H1 (cell line): ENCODE measurements at regions not wholly inside any gene's neighbourhood (a gene's known extent, or its start where the extent isn't known, plus 50 kb on each side); places are given as distances from the start of the nearest gene placed in this dataset.

Experiments
- CTCF ChIA-PET: fragments of 300-600 bp; sonication (Branson Sonifier 250); formaldehyde crosslinking; loops from one replicate; lab custom pipeline; 2021; ENCODE audit not compliant: partially characterized antibody; lab: Charles Lee
- POLR2A ChIA-PET: fragments of 300-600 bp; sonication (Branson Sonifier 250); formaldehyde crosslinking; loops from one replicate; lab custom pipeline; 2021; ENCODE audit warnings: inconsistent platforms; ENCODE audit not compliant: partially characterized antibody; lab: Charles Lee
- DNase-seq, 2 experiments: peaks; one replicate each; pipeline versions ENCODE4 v3.0.0 to v3.0.0-alpha.2; 2010 to 2022; ENCODE audit warnings: low spot score in 2 of 2, low read depth in 1 of 2, mixed read lengths in 1 of 2
- FAIRE-seq: peaks from 2 replicates; lab custom pipeline; 2011; peaks lifted over from hg19 to GRCh38; lab: Jason Lieb, UNC
- H2AFZ ChIP-seq: 2 replicates; pipeline ENCODE4 v1.8.1; 2012; ENCODE audit warnings: low read length, inconsistent platforms
- H2AK5ac ChIP-seq: 2 replicates; pipeline ENCODE4 v1.6.1; 2013; ENCODE audit warnings: low read depth, low read length
- H2BK120ac ChIP-seq: replicated peaks from 2 replicates; pipeline ENCODE3; 2013; ENCODE audit warnings: low read depth, low read length, inconsistent platforms
- H2BK12ac ChIP-seq: 2 replicates; pipeline ENCODE4 v1.6.1; 2013; ENCODE audit warnings: low read depth, low read length
- H2BK15ac ChIP-seq: 2 replicates; pipeline ENCODE4 v1.6.1; 2013; ENCODE audit warnings: low read length
- H2BK20ac ChIP-seq: 2 replicates; pipeline ENCODE4 v1.6.1; 2013; ENCODE audit warnings: low read length
- H2BK5ac ChIP-seq: 2 replicates; pipeline ENCODE4 v1.6.1; 2013; ENCODE audit warnings: low read depth, low read length
- H3K14ac ChIP-seq: 2 replicates; pipeline ENCODE4 v1.6.1; 2013; ENCODE audit warnings: inconsistent platforms; ENCODE audit not compliant: insufficient read length
- H3K18ac ChIP-seq: 2 replicates; pipeline ENCODE4 v1.6.1; 2013; ENCODE audit warnings: low read length; ENCODE audit errors: extremely low read depth
- H3K23ac ChIP-seq: 2 replicates; pipeline ENCODE4 v1.6.1; 2013; ENCODE audit warnings: inconsistent platforms; ENCODE audit not compliant: insufficient read length
- H3K23me2 ChIP-seq: 2 replicates; pipeline ENCODE4 v1.6.1; 2013; ENCODE audit warnings: low read depth, low read length
- H3K27ac ChIP-seq: 2 replicates; pipeline ENCODE4 v1.6.1; 2011; ENCODE audit warnings: low read depth, low read length, inconsistent platforms
- H3K27me3 ChIP-seq, 4 experiments: replicated peaks in 1 of 4; 1 replicate in 1 of 4; 2 replicates in 3 of 4; pipeline versions ENCODE4 v1.6.1 to v1.8.1; 2011 to 2013; ENCODE audit warnings: low read length in 3 of 4, mild to moderate bottlenecking in 3 of 4, inconsistent platforms in 2 of 4, mixed read lengths in 2 of 4, moderate library complexity in 1 of 4; ENCODE audit not compliant: control insufficient read depth in 3 of 4, insufficient read depth in 3 of 4; ENCODE audit errors: extremely low read depth in 1 of 4
- H3K36me3 ChIP-seq, 4 experiments: 2 replicates each; pipeline versions ENCODE4 v1.6.1 to v1.8.1; 2011 to 2013; ENCODE audit warnings: mild to moderate bottlenecking in 4 of 4, low read length in 3 of 4, moderate library complexity in 2 of 4, control low read depth in 1 of 4, inconsistent platforms in 1 of 4; ENCODE audit not compliant: insufficient read depth in 4 of 4, control insufficient read depth in 2 of 4
- H3K4ac ChIP-seq: replicated peaks from 2 replicates; pipeline ENCODE3; 2013; ENCODE audit warnings: low read length, low read depth, mixed read lengths, inconsistent platforms; ENCODE audit not compliant: insufficient read length
- H3K4me1 ChIP-seq, 4 experiments: replicated peaks in 1 of 4; 1 replicate in 1 of 4; 2 replicates in 3 of 4; pipeline versions ENCODE4 v1.6.1 to v1.8.1; 2011 to 2013; ENCODE audit warnings: low read length in 3 of 4, inconsistent platforms in 2 of 4, mixed read lengths in 1 of 4; ENCODE audit not compliant: insufficient read depth in 4 of 4, control insufficient read depth in 3 of 4
- H3K4me2 ChIP-seq, 2 experiments: 2 replicates each; pipeline versions ENCODE4 v1.6.1 to v1.8.1; 2011 to 2013; ENCODE audit warnings: low read depth in 2 of 2, low read length in 2 of 2, control low read depth in 1 of 2, inconsistent platforms in 1 of 2, mild to moderate bottlenecking in 1 of 2; ENCODE audit not compliant: insufficient read depth in 1 of 2
- H3K4me3 ChIP-seq, 4 experiments: fragments of 200-600, 300-600 bp in 1 of 4; sonication (generic), shearing (Covaris generic), sonication (Bioruptor Twin) in 1 of 4; 2 replicates each; pipeline versions ENCODE4 v1.5.1 to v1.8.1; 2011 to 2016; ENCODE audit warnings: low read length in 4 of 4, low read depth in 3 of 4, control low read depth in 2 of 4, inconsistent platforms in 2 of 4, mild to moderate bottlenecking in 2 of 4, mixed read lengths in 1 of 4, moderate library complexity in 1 of 4; ENCODE audit not compliant: insufficient read depth in 2 of 4; ENCODE audit errors: extremely low read depth in 1 of 4
- H3K56ac ChIP-seq: replicated peaks from 2 replicates; pipeline ENCODE3; 2013; ENCODE audit warnings: low read depth, mild to moderate bottlenecking, mixed read lengths, low read length, inconsistent platforms; ENCODE audit not compliant: insufficient read length
- H3K79me1 ChIP-seq: 2 replicates; pipeline ENCODE4 v1.6.1; 2013; ENCODE audit warnings: low read depth, low read length, control low read depth
- H3K79me2 ChIP-seq, 2 experiments: 2 replicates each; pipeline versions ENCODE4 v1.6.1 to v1.8.1; 2012 to 2013; ENCODE audit warnings: low read length in 2 of 2, mild to moderate bottlenecking in 2 of 2, inconsistent platforms in 1 of 2; ENCODE audit not compliant: insufficient read depth in 2 of 2, control insufficient read depth in 1 of 2
- H3K9ac ChIP-seq, 4 experiments: replicated peaks in 1 of 4; 1 replicate in 1 of 4; 2 replicates in 3 of 4; pipeline versions ENCODE4 v1.6.1 to v1.8.1; 2011 to 2013; ENCODE audit warnings: low read depth in 3 of 4, low read length in 3 of 4, control low read depth in 2 of 4, mild to moderate bottlenecking in 2 of 4, moderate library complexity in 2 of 4, inconsistent platforms in 1 of 4; ENCODE audit errors: extremely low read depth in 1 of 4
- H3K9me3 ChIP-seq, 2 experiments: 2 replicates each; pipeline versions ENCODE4 v1.6.1 to v1.8.1; 2012 to 2013; ENCODE audit warnings: mild to moderate bottlenecking in 2 of 2, moderate library complexity in 2 of 2, control low read depth in 1 of 2, inconsistent platforms in 1 of 2, low read depth in 1 of 2, low read length in 1 of 2, mixed read lengths in 1 of 2; ENCODE audit not compliant: insufficient read depth in 2 of 2
- H4K20me1 ChIP-seq, 2 experiments: replicated peaks in 1 of 2; 2 replicates each; pipeline versions ENCODE3 to v1.8.1; 2011 to 2013; ENCODE audit warnings: inconsistent platforms in 2 of 2, low read length in 2 of 2, mild to moderate bottlenecking in 1 of 2; ENCODE audit not compliant: insufficient read depth in 2 of 2, control insufficient read depth in 1 of 2
- H4K5ac ChIP-seq: 2 replicates; pipeline ENCODE4 v1.6.1; 2013; ENCODE audit warnings: low read length, low read depth, mixed read lengths, inconsistent platforms; ENCODE audit not compliant: insufficient read length
- H4K8ac ChIP-seq: 2 replicates; pipeline ENCODE4 v1.8.0; 2013; ENCODE audit warnings: mild to moderate bottlenecking, moderate library complexity, low read length, inconsistent platforms; ENCODE audit not compliant: insufficient read depth; ENCODE audit errors: extremely low read depth
- H4K91ac ChIP-seq: replicated peaks from 2 replicates; pipeline ENCODE3; 2013; ENCODE audit warnings: low read length, mixed read lengths, inconsistent platforms; ENCODE audit not compliant: insufficient read length
- JUN ChIP-seq: IDR thresholded peaks from 2 replicates; pipeline ENCODE4 v1.6.1; 2011; ENCODE audit warnings: low read depth, mild to moderate bottlenecking, improper control_type of control experiment, low read length
- RBBP5 ChIP-seq: IDR thresholded peaks from 2 replicates; pipeline ENCODE4 v1.7.1; 2012; ENCODE audit warnings: low read depth, mild to moderate bottlenecking, inconsistent platforms, low read length, moderate library complexity, borderline replicate concordance
- TCF12 ChIP-seq: IDR thresholded peaks from 2 replicates; pipeline ENCODE4 v1.6.1; 2011; ENCODE audit warnings: low read depth, mild to moderate bottlenecking, low read length
- WGBS, 2 experiments: shearing (Covaris generic) in 1 of 2; methylation state at CpG; one replicate each; pipeline versions ENCODE4 v1.1.6 to v1.1.7; 2013 to 2015; ENCODE audit warnings: low lambda C conversion rate in 2 of 2, mixed read lengths in 2 of 2, inconsistent platforms in 1 of 2, low coverage in 1 of 2, missing lambda C conversion rate in 1 of 2; ENCODE audit not compliant: insufficient replicate concordance in 2 of 2, insufficient coverage in 1 of 2, insufficient read length in 1 of 2; ENCODE audit errors: extremely low coverage in 1 of 2, missing lambda C conversion rate in 1 of 2; 5-methylcytosine and 5-hydroxymethylcytosine counted together
- TF ChIP-seq, protein P1 (sequence below), 3 experiments: IDR thresholded peaks; 1 replicate in 2 of 3; 2 replicates in 1 of 3; pipeline versions ENCODE4 v1.5.1 to v1.6.1; 2011; ENCODE audit warnings: low read length in 3 of 3, mild to moderate bottlenecking in 3 of 3, inconsistent platforms in 2 of 3, low read depth in 1 of 3, moderate library complexity in 1 of 3; ENCODE audit not compliant: insufficient read depth in 1 of 3; ENCODE audit errors: control extremely low read depth in 1 of 3
- TF ChIP-seq, protein P2 (sequence below): IDR thresholded peaks from 2 replicates; pipeline ENCODE4 v1.6.1; 2012; ENCODE audit warnings: inconsistent platforms

DNA sequence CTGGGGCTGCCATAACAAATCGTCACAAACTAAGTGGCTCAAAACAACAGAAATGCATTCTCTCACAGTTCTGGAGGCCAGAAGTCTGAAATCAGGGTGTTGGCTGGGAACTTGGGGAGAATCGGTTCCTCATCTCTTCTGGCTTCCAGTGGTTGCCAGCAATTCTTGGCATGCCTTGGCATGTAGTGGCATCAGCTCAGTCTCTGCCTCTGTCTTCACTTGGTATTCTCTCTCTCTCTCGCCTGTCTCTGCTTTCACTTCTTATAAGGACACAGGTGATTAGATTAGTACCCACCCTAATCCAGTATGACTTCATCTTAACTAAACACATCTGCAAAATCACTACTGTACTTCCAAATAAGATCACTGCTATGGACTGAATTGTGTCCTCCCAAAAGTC is 695.4 kb upstream of the ID2 start:
- Histone ChIP-seq H2BK12ac (no peak overlapping the region), H2BK15ac (no peak overlapping the region), H4K91ac (no peak overlapping the region), H3K36me3 (no peaks in the 10 kb centered on the region), H3K4me2 (no peak overlapping the region), H4K20me1 (no peaks in the 10 kb centered on the region), H3K18ac (no peak overlapping the region), H3K79me2 (no peaks in the 10 kb centered on the region), H3K4me3 (no peak overlapping the region), H4K8ac (no peak overlapping the region), H3K14ac (no peak overlapping the region), H3K9ac (no peak overlapping the region), H3K56ac (no peak overlapping the region), H2BK120ac (no peak overlapping the region), H3K23me2 (no peaks in the 10 kb centered on the region), H2AK5ac (no peak overlapping the region), H3K27me3 (no peaks in the 10 kb centered on the region), H3K4ac (no peak overlapping the region), H3K27ac (no peak overlapping the region), H3K79me1 (no peaks in the 10 kb centered on the region), H4K5ac (no peak overlapping the region), H3K23ac (no peak overlapping the region), H2AFZ (no peak overlapping the region), H2BK20ac (no peak overlapping the region), H2BK5ac (no peak overlapping the region), H3K9me3 (no peaks in the 10 kb centered on the region), H3K4me1 (no peaks in the 10 kb centered on the region)
- 95% methylated on average over 3 of the region's 3 CpGs; no CpG with 5 or more reads in 1 of the 2 experiments for WGBS, 2 experiments
- DNase-seq (no peak), FAIRE-seq (no peak)
- TF ChIP-seq JUN = no peak
- TF ChIP-seq TCF12 = no peak
- no peak for TF ChIP-seq RBBP5
- TF ChIP-seq, protein P1, sequence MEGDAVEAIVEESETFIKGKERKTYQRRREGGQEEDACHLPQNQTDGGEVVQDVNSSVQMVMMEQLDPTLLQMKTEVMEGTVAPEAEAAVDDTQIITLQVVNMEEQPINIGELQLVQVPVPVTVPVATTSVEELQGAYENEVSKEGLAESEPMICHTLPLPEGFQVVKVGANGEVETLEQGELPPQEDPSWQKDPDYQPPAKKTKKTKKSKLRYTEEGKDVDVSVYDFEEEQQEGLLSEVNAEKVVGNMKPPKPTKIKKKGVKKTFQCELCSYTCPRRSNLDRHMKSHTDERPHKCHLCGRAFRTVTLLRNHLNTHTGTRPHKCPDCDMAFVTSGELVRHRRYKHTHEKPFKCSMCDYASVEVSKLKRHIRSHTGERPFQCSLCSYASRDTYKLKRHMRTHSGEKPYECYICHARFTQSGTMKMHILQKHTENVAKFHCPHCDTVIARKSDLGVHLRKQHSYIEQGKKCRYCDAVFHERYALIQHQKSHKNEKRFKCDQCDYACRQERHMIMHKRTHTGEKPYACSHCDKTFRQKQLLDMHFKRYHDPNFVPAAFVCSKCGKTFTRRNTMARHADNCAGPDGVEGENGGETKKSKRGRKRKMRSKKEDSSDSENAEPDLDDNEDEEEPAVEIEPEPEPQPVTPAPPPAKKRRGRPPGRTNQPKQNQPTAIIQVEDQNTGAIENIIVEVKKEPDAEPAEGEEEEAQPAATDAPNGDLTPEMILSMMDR (IDR thresholded peaks at IDR 0.05; ENCODE audit: control extremely low read depth in 1 of 3, insufficient read depth in 1 of 3, low read depth in 1 of 3, low read length in 3 of 3) = no peak
- TF ChIP-seq, protein P2, sequence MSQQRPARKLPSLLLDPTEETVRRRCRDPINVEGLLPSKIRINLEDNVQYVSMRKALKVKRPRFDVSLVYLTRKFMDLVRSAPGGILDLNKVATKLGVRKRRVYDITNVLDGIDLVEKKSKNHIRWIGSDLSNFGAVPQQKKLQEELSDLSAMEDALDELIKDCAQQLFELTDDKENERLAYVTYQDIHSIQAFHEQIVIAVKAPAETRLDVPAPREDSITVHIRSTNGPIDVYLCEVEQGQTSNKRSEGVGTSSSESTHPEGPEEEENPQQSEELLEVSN = no peak
- POLR2A ChIA-PET = no interaction called here
- CTCF ChIA-PET = interaction anchor here (1.6 kb wide), 1 partner anchor 14 kb away, joined by 6 read pairs; no protein-coding TSS in a partner anchor
